ENCODE measurements at regions not wholly inside any gene's neighbourhood (a gene's known extent, or its start where the extent isn't known, plus 50 kb on each side); places are given as distances from the start of the nearest gene placed in this dataset.

DNA sequence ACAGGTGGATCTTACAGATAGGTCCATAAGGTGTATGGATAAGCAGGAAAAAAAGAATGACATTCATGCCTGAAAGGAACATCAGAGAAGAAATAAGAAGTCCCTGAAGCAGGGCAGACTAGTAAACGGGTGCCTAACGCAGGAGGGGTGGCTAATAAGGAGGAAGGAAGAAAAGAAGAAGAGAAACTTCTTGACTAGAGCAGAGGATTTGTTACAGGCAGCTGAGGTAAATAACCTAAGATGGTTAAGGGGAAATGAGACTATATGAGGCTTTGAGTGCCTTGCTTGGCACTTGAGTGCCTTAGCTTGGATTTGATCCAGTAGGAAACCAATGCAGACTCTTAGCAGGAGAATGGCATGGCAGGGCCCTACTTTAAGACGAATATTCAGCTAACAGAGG is 313.5 kb upstream of the PDE4D start:
- Histone ChIP-seq H3K23ac (ENCODE audit: low read depth, low read length) (no peak overlapping the region), H2AK9ac (replicated peaks; ENCODE audit: low read depth, low read length, poor library complexity) (no peak overlapping the region), H4K8ac (ENCODE audit: low read depth in 2 of 2, low read length in 2 of 2) (no peak overlapping the region), H3K4me2 (ENCODE audit: low read depth, low read length) (no peak overlapping the region), H2BK5ac (ENCODE audit: low read depth, low read length, poor library complexity, severe bottlenecking) (no peak overlapping the region), H3K4ac (ENCODE audit: low read depth, low read length) (no peak overlapping the region), H4K5ac (ENCODE audit: low read depth, low read length) (no peak overlapping the region), H2AFZ (replicated peaks; ENCODE audit: low read length, poor library complexity) (no peak overlapping the region), H4K91ac (ENCODE audit: insufficient read depth, low read depth, low read length) (no peak overlapping the region), H3K56ac (ENCODE audit: extremely low read depth, insufficient read depth, low read length) (no peak overlapping the region), H2BK15ac (ENCODE audit: low read depth, low read length) (no peak overlapping the region), H3K27me3 (ENCODE audit: control insufficient read depth, insufficient read depth, low read length) (0 out of 2 replicates have a peak, but pooled peaks cover 2% of the 10 kb centered on the region), H2BK120ac (ENCODE audit: low read depth, low read length) (no peak overlapping the region), H2AK5ac (ENCODE audit: low read depth, low read length) (no peak overlapping the region), H4K20me1 (ENCODE audit: insufficient read depth, low read length) (no peaks in the 10 kb centered on the region), H3K9me1 (ENCODE audit: insufficient read depth, low read length) (no peaks in the 10 kb centered on the region), H3K18ac (ENCODE audit: low read depth, low read length) (no peak overlapping the region), H3K36me3 (ENCODE audit: control insufficient read depth, insufficient read depth, low read length) (no peaks in the 10 kb centered on the region), H3K14ac (replicated peaks; ENCODE audit: low read depth, low read length) (no peak overlapping the region), H3K9me3 (ENCODE audit: control insufficient read depth, insufficient read depth, low read length) (no peaks in the 10 kb centered on the region), H2BK20ac (ENCODE audit: low read depth, low read length) (no peak overlapping the region), H3K27ac (ENCODE audit: insufficient read depth, low read length) (no peak overlapping the region), H3K79me1 (ENCODE audit: low read depth in 1 of 2, low read length in 2 of 2) (no peaks in the 10 kb centered on the region), H3K4me3 (ENCODE audit: insufficient read depth, low read depth, low read length) (no peak overlapping the region), H3K4me1 (ENCODE audit: control insufficient read depth, insufficient read depth, low read length) (no peaks in the 10 kb centered on the region), H3K9ac (ENCODE audit: low read depth, low read length) (no peak overlapping the region)
- POLR2A ChIA-PET (ENCODE audit: unreplicated experiment), result no interaction called here
- ATAC-seq (ENCODE audit: low read depth) (no peak), DNase-seq (no peak)
- in situ Hi-C loops (cut with MboI; ENCODE audit: low sequenced_read_pairs) (no loop called here), dilution Hi-C loops (cut with HindIII; ENCODE audit: low sequenced_read_pairs, unreplicated experiment) (no loop called here), intact Hi-C loops (cut with micrococcal nuclease) (no loop called here)
- CTCF ChIA-PET, result no interaction called here
- TF ChIP-seq RAD21 (IDR thresholded peaks at IDR 0.05; ENCODE audit: low read length) (no peak), CTCF (conservative IDR thresholded peaks at IDR 0.05; ENCODE audit: low read depth, low read length) (no peak), RFX5 (IDR thresholded peaks at IDR 0.05; ENCODE audit: low read depth, low read length) (no peak), MAFK (IDR thresholded peaks at IDR 0.05; ENCODE audit: low read depth, low read length) (no peak), NFE2L2 (IDR thresholded peaks at IDR 0.05; ENCODE audit: low read depth, low read length) (no peak), RCOR1 (IDR thresholded peaks at IDR 0.05; ENCODE audit: insufficient replicate concordance, low read length) (no peak), CHD1 (IDR thresholded peaks at IDR 0.05; ENCODE audit: low read depth, low read length) (no peak), FOS (IDR thresholded peaks at IDR 0.05; ENCODE audit: low read depth, low read length) (no peak), MAZ (IDR thresholded peaks at IDR 0.05; ENCODE audit: borderline replicate concordance, low read depth, low read length) (no peak), SMC3 (IDR thresholded peaks at IDR 0.05; ENCODE audit: low read depth, low read length) (no peak), BHLHE40 (IDR thresholded peaks at IDR 0.05; ENCODE audit: low read depth, low read length) (no peak), POLR2A (IDR thresholded peaks at IDR 0.05; ENCODE audit: low read depth, low read length) (no peak), CEBPB (IDR thresholded peaks at IDR 0.05; ENCODE audit: low read depth, low read length) (no peak), MXI1 (IDR thresholded peaks at IDR 0.05; ENCODE audit: borderline replicate concordance, low read depth, low read length) (no peak)
- TF ChIP-seq, protein P1, sequence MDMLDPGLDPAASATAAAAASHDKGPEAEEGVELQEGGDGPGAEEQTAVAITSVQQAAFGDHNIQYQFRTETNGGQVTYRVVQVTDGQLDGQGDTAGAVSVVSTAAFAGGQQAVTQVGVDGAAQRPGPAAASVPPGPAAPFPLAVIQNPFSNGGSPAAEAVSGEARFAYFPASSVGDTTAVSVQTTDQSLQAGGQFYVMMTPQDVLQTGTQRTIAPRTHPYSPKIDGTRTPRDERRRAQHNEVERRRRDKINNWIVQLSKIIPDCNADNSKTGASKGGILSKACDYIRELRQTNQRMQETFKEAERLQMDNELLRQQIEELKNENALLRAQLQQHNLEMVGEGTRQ (IDR thresholded peaks at IDR 0.05; ENCODE audit: low read depth, low read length), result no peak
- TF ChIP-seq, protein P2, sequence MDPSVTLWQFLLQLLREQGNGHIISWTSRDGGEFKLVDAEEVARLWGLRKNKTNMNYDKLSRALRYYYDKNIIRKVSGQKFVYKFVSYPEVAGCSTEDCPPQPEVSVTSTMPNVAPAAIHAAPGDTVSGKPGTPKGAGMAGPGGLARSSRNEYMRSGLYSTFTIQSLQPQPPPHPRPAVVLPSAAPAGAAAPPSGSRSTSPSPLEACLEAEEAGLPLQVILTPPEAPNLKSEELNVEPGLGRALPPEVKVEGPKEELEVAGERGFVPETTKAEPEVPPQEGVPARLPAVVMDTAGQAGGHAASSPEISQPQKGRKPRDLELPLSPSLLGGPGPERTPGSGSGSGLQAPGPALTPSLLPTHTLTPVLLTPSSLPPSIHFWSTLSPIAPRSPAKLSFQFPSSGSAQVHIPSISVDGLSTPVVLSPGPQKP (IDR thresholded peaks at IDR 0.05; ENCODE audit: borderline replicate concordance, low read depth, low read length), result no peak
- BruUV-seq (replicated peaks), result no TSS peak
- WGBS, 2 experiments (ENCODE audit: extremely low coverage in 2 of 2, insufficient read length in 1 of 2), result 6% methylated on average over 2 of the region's 3 CpGs; no CpG with 5 or more reads in 1 of the 2 experiments
